H1 (cell line): ENCODE measurements at regions not wholly inside any gene's neighbourhood (a gene's known extent, or its start where the extent isn't known, plus 50 kb on each side); places are given as distances from the start of the nearest gene placed in this dataset.

Experiments used
- TF ChIP-seq, protein P1 (sequence below): IDR thresholded peaks from 2 replicates; pipeline ENCODE4 v1.6.1; 2012; ENCODE audit warnings: low read length, inconsistent platforms

DNA sequence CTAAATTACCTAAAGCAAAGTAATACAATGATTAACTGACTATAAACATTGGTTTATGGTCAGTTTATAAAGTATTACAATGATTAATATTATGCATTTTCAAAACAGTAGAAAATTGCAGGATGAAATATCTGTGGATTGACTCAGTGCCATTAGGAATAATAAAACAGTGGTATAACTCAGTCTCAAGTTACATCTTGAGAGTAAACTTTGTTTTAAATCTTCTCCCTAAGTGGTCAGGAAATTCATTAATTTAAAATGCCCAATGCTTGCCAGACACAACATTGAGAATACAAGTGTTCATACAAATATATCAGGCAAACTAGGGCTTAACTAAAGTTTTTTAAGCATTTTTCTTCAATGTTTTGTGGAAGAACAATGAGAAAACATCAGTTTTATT lies 257.8 kb downstream of the ETV1 start (continued):
- TF ChIP-seq, protein P1, sequence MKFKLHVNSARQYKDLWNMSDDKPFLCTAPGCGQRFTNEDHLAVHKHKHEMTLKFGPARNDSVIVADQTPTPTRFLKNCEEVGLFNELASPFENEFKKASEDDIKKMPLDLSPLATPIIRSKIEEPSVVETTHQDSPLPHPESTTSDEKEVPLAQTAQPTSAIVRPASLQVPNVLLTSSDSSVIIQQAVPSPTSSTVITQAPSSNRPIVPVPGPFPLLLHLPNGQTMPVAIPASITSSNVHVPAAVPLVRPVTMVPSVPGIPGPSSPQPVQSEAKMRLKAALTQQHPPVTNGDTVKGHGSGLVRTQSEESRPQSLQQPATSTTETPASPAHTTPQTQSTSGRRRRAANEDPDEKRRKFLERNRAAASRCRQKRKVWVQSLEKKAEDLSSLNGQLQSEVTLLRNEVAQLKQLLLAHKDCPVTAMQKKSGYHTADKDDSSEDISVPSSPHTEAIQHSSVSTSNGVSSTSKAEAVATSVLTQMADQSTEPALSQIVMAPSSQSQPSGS, result no peak
- TF ChIP-seq, all 59 proteins: peak for 0
